HEK293 (cell line): ENCODE measurements at regions not wholly inside any gene's neighbourhood (a gene's known extent, or its start where the extent isn't known, plus 50 kb on each side); places are given as distances from the start of the nearest gene placed in this dataset.

Experiments
- CTCF ChIA-PET: fragments of 350-600 bp; formaldehyde crosslinking; extraction: SDS; loops from one replicate; lab custom pipeline; 2021; ENCODE audit warnings: antibody characterized with exemption; lab: Yijun Ruan, JAX
- POLR2A ChIA-PET: fragments of 300-600 bp; formaldehyde crosslinking; extraction: SDS; loops from one replicate; lab custom pipeline; 2020; ENCODE audit warnings: antibody characterized with exemption, inconsistent platforms; lab: Yijun Ruan, JAX
- H3K27ac ChIP-seq: fragments of 200-500 bp; sonication (Bioruptor generic); 2 replicates; pipeline ENCODE4 v1.5.1; 2014; ENCODE audit warnings: low read depth, low read length, control low read depth, inconsistent platforms; ENCODE audit errors: extremely low read depth
- H3K36me3 ChIP-seq, 2 experiments: fragments of 200-500 bp in 1 of 2; sonication (Bioruptor generic) in 1 of 2; 1 replicate in 1 of 2; 2 replicates in 1 of 2; pipeline ENCODE4 v1.5.1; 2014 to 2017; ENCODE audit warnings: inconsistent platforms in 2 of 2, low read length in 2 of 2; ENCODE audit not compliant: control insufficient read depth in 2 of 2, insufficient read depth in 1 of 2
- H3K4me1 ChIP-seq: fragments of 200-500 bp; sonication (Bioruptor generic); 2 replicates; pipeline ENCODE4 v1.5.1; 2014; ENCODE audit warnings: mild to moderate bottlenecking, low read length, inconsistent platforms; ENCODE audit not compliant: control insufficient read depth, insufficient read depth
- H3K4me3 ChIP-seq: 2 replicates; pipeline ENCODE4 v1.5.1; 2011; ENCODE audit warnings: low read depth, mild to moderate bottlenecking, control low read depth, low read length, moderate library complexity
- H3K9me3 ChIP-seq: fragments of 200-500 bp; sonication (Bioruptor generic); 2 replicates; pipeline ENCODE4 v1.5.1; 2014; ENCODE audit warnings: low read depth, low read length, inconsistent platforms; ENCODE audit not compliant: control insufficient read depth, insufficient read depth
- GLI4 ChIP-seq: fragments of 450-650 bp; formaldehyde crosslinking; IDR thresholded peaks from 2 replicates; pipeline ENCODE4 v1.5.1; 2016; ENCODE audit warnings: missing biosample characterization, missing genetic modification characterization
- KLF1 ChIP-seq: fragments of 450-650 bp; formaldehyde crosslinking; IDR thresholded peaks from 2 replicates; pipeline ENCODE4 v1.5.1; 2016; ENCODE audit warnings: missing biosample characterization, missing genetic modification characterization
- MEIS1 ChIP-seq: sonication (generic); formaldehyde crosslinking; IDR thresholded peaks from 2 replicates; pipeline ENCODE4 v1.8.1; 2022; ENCODE audit warnings: missing genetic modification reagents, mild to moderate bottlenecking, borderline replicate concordance
- MYNN ChIP-seq: fragments of 450-650 bp; formaldehyde crosslinking; IDR thresholded peaks from 2 replicates; pipeline ENCODE4 v1.5.1; 2016; ENCODE audit warnings: missing biosample characterization, missing genetic modification characterization, borderline replicate concordance
- RBAK ChIP-seq: fragments of 450-650 bp; formaldehyde crosslinking; IDR thresholded peaks from 2 replicates; pipeline ENCODE4 v1.5.1; 2016; ENCODE audit warnings: missing biosample characterization, missing genetic modification characterization
- TRIM28 ChIP-seq: IDR thresholded peaks from 2 replicates; pipeline ENCODE4 v1.6.1; 2011; ENCODE audit warnings: low read length, control low read depth, borderline replicate concordance
- ZBTB17 ChIP-seq: fragments of 450-650 bp; formaldehyde crosslinking; IDR thresholded peaks from 2 replicates; pipeline ENCODE4 v1.5.1; 2016; ENCODE audit warnings: missing biosample characterization, missing genetic modification characterization
- ZBTB21 ChIP-seq: fragments of 450-650 bp; formaldehyde crosslinking; IDR thresholded peaks from 2 replicates; pipeline ENCODE4 v1.5.1; 2017; ENCODE audit warnings: missing biosample characterization, missing genetic modification characterization
- ZFHX2 ChIP-seq: fragments of 450-650 bp; formaldehyde crosslinking; conservative IDR thresholded peaks from 2 replicates; pipeline ENCODE4 v1.5.1; 2016; ENCODE audit warnings: missing biosample characterization, missing genetic modification characterization
- ZFP37 ChIP-seq: fragments of 450-650 bp; formaldehyde crosslinking; IDR thresholded peaks from 2 replicates; pipeline ENCODE4 v1.5.1; 2016; ENCODE audit warnings: missing biosample characterization, missing genetic modification characterization
- ZFP69B ChIP-seq: fragments of 450-650 bp; formaldehyde crosslinking; IDR thresholded peaks from 2 replicates; pipeline ENCODE4 v1.5.1; 2016; ENCODE audit warnings: missing biosample characterization, missing genetic modification characterization
- ZNF175 ChIP-seq: fragments of 450-650 bp; formaldehyde crosslinking; IDR thresholded peaks from 2 replicates; pipeline ENCODE4 v1.5.1; 2016; ENCODE audit warnings: missing biosample characterization, missing genetic modification characterization
- ZNF202 ChIP-seq: fragments of 450-650 bp; formaldehyde crosslinking; IDR thresholded peaks from 2 replicates; pipeline ENCODE4 v1.5.1; 2016; ENCODE audit warnings: missing biosample characterization, missing genetic modification characterization, borderline replicate concordance
- ZNF221 ChIP-seq: fragments of 450-650 bp; formaldehyde crosslinking; IDR thresholded peaks from 2 replicates; pipeline ENCODE4 v1.5.1; 2017; ENCODE audit warnings: missing biosample characterization, missing genetic modification characterization, borderline replicate concordance
- ZNF311 ChIP-seq: fragments of 450-650 bp; formaldehyde crosslinking; IDR thresholded peaks from 2 replicates; pipeline ENCODE4 v1.5.1; 2017; ENCODE audit warnings: missing biosample characterization, missing genetic modification characterization, borderline replicate concordance
- ZNF366 ChIP-seq: fragments of 450-650 bp; formaldehyde crosslinking; conservative IDR thresholded peaks from 2 replicates; pipeline ENCODE4 v1.5.1; 2016; ENCODE audit warnings: missing biosample characterization, missing genetic modification characterization
- ZNF394 ChIP-seq: fragments of 450-650 bp; formaldehyde crosslinking; IDR thresholded peaks from 2 replicates; pipeline ENCODE4 v1.5.1; 2016; ENCODE audit warnings: missing biosample characterization, missing genetic modification characterization, mild to moderate bottlenecking, moderate library complexity, borderline replicate concordance
- ZNF571 ChIP-seq: fragments of 450-650 bp; formaldehyde crosslinking; IDR thresholded peaks from 2 replicates; pipeline ENCODE4 v1.5.0; 2017; ENCODE audit warnings: missing biosample characterization, missing genetic modification characterization
- ZNF610 ChIP-seq: fragments of 450-650 bp; formaldehyde crosslinking; IDR thresholded peaks from 2 replicates; pipeline ENCODE4 v1.5.1; 2016; ENCODE audit warnings: missing biosample characterization, missing genetic modification characterization, borderline replicate concordance
- ZNF660 ChIP-seq: fragments of 450-650 bp; IDR thresholded peaks from 2 replicates; pipeline ENCODE4 v1.5.1; 2018; ENCODE audit warnings: missing biosample characterization, mild to moderate bottlenecking, missing genetic modification characterization
- TF ChIP-seq, protein P1 (sequence below): fragments of 450-650 bp; formaldehyde crosslinking; IDR thresholded peaks from 2 replicates; pipeline ENCODE4 v1.5.1; 2016; ENCODE audit warnings: missing biosample characterization, missing genetic modification characterization, low read depth
- TF ChIP-seq, protein P2 (sequence below): fragments of 450-650 bp; formaldehyde crosslinking; IDR thresholded peaks from 2 replicates; pipeline ENCODE4 v1.5.1; 2016; ENCODE audit warnings: missing biosample characterization, missing genetic modification characterization

- peak; percentile 68 for TF ChIP-seq ZBTB17 (tag by site-specific recombination)
- TF ChIP-seq GLI4: no peak
- peak; percentile 76 for TF ChIP-seq ZNF660
- TF ChIP-seq ZNF394: no peak
- no peak for TF ChIP-seq MYNN (tag by site-specific recombination)
- TF ChIP-seq KLF1 (tag by site-specific recombination): no peak
- TF ChIP-seq, protein P1, sequence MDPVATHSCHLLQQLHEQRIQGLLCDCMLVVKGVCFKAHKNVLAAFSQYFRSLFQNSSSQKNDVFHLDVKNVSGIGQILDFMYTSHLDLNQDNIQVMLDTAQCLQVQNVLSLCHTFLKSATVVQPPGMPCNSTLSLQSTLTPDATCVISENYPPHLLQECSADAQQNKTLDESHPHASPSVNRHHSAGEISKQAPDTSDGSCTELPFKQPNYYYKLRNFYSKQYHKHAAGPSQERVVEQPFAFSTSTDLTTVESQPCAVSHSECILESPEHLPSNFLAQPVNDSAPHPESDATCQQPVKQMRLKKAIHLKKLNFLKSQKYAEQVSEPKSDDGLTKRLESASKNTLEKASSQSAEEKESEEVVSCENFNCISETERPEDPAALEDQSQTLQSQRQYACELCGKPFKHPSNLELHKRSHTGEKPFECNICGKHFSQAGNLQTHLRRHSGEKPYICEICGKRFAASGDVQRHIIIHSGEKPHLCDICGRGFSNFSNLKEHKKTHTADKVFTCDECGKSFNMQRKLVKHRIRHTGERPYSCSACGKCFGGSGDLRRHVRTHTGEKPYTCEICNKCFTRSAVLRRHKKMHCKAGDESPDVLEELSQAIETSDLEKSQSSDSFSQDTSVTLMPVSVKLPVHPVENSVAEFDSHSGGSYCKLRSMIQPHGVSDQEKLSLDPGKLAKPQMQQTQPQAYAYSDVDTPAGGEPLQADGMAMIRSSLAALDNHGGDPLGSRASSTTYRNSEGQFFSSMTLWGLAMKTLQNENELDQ: no peak
- TF ChIP-seq, all 188 proteins: peak for 6
Measured at GRCh38 chr9:21591221-21592062, 109.3 kb upstream of the IFNE start (continued).

GRCh38 chr9:21592063-21592338 lies 109.9 kb upstream of the IFNE start:
- no peak overlapping the region for H3K4me3 ChIP-seq
- ChIA-PET POLR2A (interaction anchor here (2.4 kb wide), 1 partner anchor 16 kb away, joined by 6 read pairs; no protein-coding TSS in a partner anchor), CTCF (interaction anchor here (0.5 to 0.7 kb wide), 4 partner anchors 31 to 1652 kb away, joined by 3 read pairs; no protein-coding TSS in a partner anchor)
- H3K36me3 ChIP-seq: no peaks in the 10 kb centered on the region
- no peaks in the 10 kb centered on the region for H3K4me1 ChIP-seq
- H3K27ac ChIP-seq: no peak overlapping the region
- H3K9me3 ChIP-seq: no peaks in the 10 kb centered on the region
- 0 out of 2 replicates have a peak, but pooled peaks have one; percentile 19 for TF ChIP-seq ZFHX2 (tag by site-specific recombination)
- no peak for TF ChIP-seq ZNF571 (tag by site-specific recombination)

GRCh38 chr9:21597284-21597683 lies 115.2 kb upstream of the IFNE start:
- ChIA-PET CTCF (no interaction called here), POLR2A (no interaction called here)
- Histone ChIP-seq H3K4me3 (no peak overlapping the region), H3K4me1 (no peaks in the 10 kb centered on the region), H3K27ac (no peak overlapping the region), H3K9me3 (no peaks in the 10 kb centered on the region), H3K36me3 (no peaks in the 10 kb centered on the region)
- no peak for TF ChIP-seq ZFP37
- TF ChIP-seq ZNF366 (tag by site-specific recombination): no peak
- no peak for TF ChIP-seq RBAK (tag by site-specific recombination)
- TF ChIP-seq, protein P2, sequence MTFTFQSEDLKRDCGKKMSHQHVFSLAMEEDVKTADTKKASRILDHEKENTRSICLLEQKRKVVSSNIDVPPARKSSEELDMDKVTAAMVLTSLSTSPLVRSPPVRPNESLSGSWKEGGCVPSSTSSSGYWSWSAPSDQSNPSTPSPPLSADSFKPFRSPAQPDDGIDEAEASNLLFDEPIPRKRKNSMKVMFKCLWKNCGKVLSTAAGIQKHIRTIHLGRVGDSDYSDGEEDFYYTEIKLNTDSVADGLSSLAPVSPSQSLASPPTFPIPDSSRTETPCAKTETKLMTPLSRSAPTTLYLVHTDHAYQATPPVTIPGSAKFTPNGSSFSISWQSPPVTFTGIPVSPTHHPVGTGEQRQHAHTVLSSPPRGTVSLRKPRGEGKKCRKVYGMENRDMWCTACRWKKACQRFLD: no peak
- no peak for TF ChIP-seq ZNF175 (tag by site-specific recombination)
- TF ChIP-seq ZNF610 (tag by site-specific recombination): no peak
- TF ChIP-seq ZNF221 (tag by site-specific recombination): no peak
- TF ChIP-seq TRIM28: no peak
- TF ChIP-seq ZNF311 (tag by site-specific recombination): no peak

DNA sequence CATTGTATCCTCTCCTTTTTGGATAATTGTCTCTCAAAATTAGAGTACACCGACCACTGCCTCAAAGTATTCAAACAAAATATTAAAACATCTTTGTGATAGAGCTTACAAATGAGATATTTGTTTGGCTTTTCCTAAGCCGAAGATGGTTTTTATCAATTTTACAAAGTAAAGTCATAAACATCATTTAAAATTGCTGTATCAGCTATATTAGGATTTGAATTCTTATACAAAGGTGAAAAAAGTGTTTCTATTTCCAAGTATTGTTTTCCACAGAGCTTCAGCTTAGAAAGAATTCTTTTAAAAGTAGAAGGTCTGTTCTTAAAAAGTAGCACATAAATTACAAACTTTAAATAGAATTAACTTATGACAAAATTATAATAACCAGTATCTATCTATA lies 116.6 kb upstream of the IFNE start:
- TF ChIP-seq ZNF202: no peak
- no peak for TF ChIP-seq MEIS1 (CRISPR knock-in tag)
- no peak for TF ChIP-seq ZFP69B (tag by site-specific recombination)
- TF ChIP-seq ZBTB21 (tag by site-specific recombination): no peak
- Histone ChIP-seq H3K9me3 (no peaks in the 10 kb centered on the region), H3K36me3 (no peaks in the 10 kb centered on the region), H3K4me3 (no peak overlapping the region), H3K27ac (no peak overlapping the region), H3K4me1 (no peaks in the 10 kb centered on the region)
- ChIA-PET POLR2A (no interaction called here), CTCF (interaction anchor here (0.6 kb wide), 1 partner anchor 10 kb away, joined by 3 read pairs; no protein-coding TSS in a partner anchor)
